SK-N-MC (cell line): ENCODE measurements at regions not wholly inside any gene's neighbourhood (a gene's known extent, or its start where the extent isn't known, plus 50 kb on each side); places are given as distances from the start of the nearest gene placed in this dataset.
"Not testable (repeated sequence)": the region's sequence is repeated elsewhere in the genome, so short reads cannot be mapped to it uniquely, and the experiment has no call there.

Source experiments
- EZH2 ChIP-seq: fragments of 200-600 bp; sonication (generic); IDR thresholded peaks from one replicate; pipeline ENCODE4 v1.6.1; 2017; ENCODE audit warnings: antibody characterized with exemption
- POLR2AphosphoS5 ChIP-seq: IDR thresholded peaks from 2 replicates; pipeline ENCODE4 v1.6.1; 2012; ENCODE audit warnings: mild to moderate bottlenecking, low read depth, low read length, borderline replicate concordance

DNA sequence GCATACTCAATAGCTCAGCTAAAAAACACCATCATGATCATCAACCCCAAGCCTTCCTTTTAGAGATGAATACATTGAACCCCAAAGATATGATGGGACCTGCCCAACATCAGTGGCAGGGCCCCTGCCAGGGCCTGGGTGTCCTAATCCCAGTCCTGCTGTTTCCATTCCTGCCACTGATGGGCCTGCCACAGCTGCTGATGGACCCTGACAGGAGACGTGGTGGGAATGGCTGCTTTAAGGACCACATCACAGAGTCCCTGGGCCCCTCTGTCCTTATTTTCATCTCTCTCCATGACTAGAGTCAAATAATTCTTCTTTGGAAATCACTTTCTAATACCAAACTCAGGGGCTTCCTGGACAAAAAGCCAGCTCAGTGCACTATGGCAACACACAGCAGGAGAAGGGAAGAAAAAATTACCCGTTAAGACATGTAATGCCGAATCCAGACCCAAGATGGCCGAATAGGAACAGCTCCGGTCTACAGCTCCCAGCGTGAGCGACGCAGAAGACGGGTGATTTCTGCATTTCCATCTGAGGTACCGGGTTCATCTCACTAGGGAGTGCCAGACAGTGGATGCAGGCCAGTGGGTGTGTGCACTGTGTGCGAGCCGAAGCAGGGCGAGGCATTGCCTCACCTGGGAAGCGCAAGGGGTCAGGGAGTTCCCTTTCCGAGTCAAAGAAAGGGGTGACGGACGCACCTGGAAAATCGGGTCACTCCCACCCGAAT lies 160.6 kb upstream of the THBS1 start:
- not testable (repeated sequence) for TF ChIP-seq EZH2, POLR2AphosphoS5
